Brain pericyte (primary cell): ENCODE measurements at regions not wholly inside any gene's neighbourhood (a gene's known extent, or its start where the extent isn't known, plus 50 kb on each side); places are given as distances from the start of the nearest gene placed in this dataset.

Experiments
- DNase-seq: peaks from one replicate; pipeline ENCODE4 v3.0.0-alpha.2; 2012; ENCODE audit warnings: low read depth, low spot score

GRCh38 chr2:575030-575726 lies 102.0 kb downstream of the TMEM18 start:
- no peak for DNase-seq

- no peak for DNase-seq
Measured at GRCh38 chr2:573805-574392, 103.3 kb downstream of the TMEM18 start.

DNA sequence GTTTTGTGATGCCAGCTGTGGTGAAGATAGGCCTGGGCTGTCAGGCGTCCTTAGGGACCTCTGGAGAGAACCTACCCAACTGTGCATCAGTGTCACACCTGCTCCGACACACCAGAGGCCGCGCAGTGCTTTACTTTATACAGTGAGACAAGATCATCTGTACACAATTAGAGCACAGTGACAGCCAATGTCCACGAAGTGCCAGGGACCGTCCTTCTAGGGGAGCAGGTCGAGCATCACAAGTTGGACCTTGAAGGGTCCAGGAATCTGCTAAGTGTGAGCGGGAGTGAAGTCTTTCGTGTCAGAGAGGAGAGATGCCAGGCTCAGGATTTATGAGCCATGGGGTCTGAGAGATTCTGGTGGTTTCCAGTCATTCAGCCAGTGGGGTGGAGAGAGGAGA lies 104.2 kb downstream of the TMEM18 start:
- DNase-seq: no peak

DNA sequence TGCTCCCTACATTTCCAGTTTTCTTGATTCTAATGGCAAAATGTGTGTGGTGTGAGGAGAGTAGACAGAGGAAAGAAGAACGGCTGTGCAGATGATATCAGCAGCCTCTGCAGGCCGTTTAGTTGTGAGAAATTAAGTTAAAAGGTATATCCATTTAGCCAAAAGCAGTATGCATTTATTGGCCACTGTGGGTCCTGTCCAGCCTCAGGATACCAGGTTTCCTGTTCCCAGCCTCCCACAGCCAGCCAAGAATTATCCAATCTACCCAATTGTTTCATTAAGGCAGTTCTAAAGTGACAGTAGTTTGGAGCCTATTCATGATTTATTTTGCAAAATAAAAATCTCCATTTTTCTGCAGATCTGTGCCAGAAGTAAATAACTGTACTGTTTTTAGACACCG lies 107.5 kb downstream of the TMEM18 start:
- no peak for DNase-seq

DNA sequence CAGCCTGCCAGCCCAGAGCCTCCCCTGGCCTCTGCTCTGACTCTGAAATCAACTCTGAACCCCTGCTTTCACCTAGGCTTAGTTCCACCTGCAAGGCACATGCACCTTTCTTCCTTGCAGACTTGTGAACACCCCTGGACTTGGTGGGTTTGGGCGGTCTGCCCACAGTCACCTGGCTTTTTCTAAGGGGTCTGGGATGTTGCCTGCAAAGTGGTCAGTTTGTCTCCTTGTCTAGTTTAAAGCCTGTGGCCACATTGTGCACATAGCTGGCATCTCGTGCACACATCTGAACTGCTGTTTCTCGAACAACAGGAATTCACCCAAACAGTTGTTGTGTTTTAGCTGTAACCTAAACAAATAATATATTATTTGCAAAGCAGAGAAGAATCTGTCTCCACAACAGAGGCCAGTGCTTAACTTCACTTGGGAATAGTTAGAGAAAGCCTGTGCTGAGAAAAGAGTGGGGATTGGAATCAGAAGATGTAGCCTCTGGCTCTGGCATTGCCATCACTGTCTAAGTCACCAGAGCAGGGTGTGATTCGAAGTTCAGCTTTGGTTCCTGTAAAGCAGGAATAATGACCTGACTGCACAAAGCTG lies 108.5 kb downstream of the TMEM18 start:
- no peak for DNase-seq

DNA sequence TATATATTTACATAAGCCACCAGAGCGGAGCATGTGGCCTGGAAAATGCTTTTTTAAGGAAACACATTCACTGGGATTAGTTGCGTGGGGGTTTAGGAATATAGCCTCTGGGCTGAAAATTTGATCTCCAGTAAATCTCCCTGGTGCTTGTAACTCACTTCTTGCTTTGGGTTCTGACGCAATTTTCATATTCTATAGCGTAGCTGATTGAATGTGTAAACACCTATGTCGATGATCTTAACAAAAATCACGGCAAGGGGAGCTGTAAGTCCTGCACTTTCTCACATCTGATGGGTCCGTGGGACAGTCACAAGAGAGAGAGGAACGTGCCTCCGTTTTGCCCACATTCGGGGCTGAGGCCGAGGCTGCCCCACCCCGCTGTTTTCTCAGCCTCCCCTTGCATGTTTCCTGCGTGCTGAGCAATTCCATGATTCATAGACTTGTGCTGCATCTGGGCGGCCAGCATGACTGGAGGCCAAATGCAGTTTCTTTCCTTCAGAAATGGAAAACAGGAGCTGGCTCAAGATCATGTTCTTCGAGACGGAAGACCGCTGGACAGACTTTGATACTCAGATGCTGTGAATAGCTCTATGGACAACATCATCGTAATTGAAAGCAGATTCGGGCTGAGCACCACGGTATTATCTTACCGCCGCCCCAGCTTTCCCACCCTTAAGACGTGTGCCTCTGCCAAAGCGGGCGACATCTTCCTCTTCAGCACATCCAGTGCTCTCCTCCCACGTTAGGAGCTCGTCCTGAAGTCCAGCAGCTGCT lies 109.2 kb downstream of the TMEM18 start:
- DNase-seq: peak; percentile 24

DNA sequence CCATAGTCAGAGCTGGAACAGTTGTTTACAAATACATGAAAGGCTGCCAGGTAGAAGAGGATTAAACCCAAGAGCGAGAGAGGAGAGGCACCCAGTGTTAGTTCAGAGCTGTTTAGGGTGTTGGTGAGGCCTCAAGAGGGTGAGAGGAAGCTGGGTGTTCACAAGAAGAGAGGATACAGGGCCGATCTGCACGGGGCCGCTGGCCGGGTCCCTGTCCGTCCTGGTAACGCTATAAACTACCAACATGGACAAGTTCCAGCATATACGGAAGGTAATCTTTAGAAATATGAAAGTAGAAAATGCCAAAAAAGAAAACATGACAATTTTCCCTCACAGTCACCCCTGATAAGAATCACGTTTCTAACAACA lies 109.7 kb downstream of the TMEM18 start:
- no peak for DNase-seq

DNA sequence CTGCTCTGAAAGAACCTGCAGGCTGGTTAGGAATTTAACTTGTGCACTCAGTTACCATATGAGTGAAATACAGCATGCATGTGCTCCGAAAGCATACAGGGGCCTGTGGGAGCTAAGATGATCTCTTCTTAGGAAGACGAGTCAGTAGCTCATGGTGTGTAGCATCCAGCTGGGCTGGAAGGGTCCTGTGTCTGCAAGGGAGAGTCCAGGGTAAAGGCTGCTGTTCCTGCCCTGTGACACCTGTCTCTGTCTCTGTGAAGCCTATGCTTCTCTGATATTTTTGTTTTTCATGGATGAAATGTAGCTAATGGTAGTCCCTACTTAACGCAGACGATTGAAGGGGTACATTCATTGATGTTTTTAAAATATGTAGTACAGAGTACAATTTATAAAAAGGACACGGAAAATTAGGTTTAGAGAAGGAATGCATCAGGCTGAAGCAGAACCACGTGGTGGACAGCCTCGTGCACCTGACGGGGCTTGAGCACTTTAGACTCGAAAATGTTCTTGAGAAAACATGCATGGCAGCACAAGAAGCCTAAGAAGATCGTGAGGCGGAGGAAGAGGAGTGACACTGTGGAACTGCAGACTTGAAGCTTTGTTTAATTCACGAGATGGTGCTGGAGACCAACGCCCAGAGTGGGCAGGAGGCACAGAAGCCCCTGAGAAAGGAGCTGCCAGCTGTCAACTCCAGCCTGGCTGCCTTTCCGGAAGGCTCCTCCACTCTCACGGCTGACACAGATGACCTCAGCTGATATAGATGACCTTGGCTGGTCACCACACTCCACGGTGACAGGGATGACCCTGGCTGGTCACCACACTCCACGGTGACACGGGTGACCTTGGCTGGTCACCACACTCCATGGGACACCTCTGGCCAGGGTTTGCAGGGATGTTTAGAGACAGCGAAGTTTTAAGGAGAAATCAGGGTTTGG lies 110.6 kb downstream of the TMEM18 start:
- DNase-seq: no peak

GRCh38 chr2:564471-565181 lies 112.6 kb downstream of the TMEM18 start:
- no peak for DNase-seq

- DNase-seq: no peak
Measured at GRCh38 chr2:563512-563911, 113.7 kb downstream of the TMEM18 start.

DNA sequence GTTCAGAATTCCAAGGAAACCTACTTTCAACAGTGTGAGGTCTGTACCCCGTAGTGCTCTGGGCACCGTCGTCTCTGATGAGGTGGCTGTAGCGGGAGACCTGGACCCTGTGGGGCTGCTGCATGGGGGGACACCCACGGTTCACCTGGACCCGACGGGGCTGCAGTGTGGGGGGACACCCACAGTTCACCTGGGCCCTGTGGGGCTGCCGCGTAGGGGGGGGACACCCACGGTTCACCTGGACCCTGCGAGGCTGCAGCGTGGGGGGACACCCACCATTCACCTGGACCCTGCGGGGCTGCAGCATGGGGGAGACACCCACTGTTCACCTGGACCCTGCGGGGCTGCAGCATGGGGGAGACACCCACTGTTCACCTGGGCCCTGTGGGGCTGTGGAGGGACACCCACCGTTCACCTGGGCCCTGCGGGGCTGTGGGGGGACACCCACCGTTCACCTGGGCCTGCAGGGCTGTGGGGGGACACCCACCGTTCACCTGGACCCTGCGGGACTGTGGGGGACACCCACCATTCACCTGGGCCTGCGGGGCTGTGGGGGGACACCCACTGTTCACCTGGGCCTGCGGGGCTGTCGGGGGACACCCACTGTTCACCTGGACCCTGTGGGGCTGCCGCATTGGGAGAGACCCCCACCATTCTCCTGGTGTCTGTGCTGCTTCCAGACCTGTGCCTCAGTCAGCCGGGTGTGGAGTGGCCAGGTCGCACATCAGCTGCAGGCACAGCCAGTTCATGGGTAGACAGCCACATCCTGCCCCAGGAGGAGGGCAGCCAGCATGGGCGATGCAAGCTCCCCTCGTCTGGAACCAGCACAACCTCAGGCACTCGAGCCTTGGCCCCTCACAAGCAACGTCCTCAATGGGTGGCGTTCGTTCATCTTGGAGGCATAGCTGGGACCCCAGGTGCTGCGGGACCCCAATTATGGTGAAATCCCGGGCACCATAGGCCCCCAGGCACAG lies 114.5 kb downstream of the TMEM18 start:
- no peak for DNase-seq

DNA sequence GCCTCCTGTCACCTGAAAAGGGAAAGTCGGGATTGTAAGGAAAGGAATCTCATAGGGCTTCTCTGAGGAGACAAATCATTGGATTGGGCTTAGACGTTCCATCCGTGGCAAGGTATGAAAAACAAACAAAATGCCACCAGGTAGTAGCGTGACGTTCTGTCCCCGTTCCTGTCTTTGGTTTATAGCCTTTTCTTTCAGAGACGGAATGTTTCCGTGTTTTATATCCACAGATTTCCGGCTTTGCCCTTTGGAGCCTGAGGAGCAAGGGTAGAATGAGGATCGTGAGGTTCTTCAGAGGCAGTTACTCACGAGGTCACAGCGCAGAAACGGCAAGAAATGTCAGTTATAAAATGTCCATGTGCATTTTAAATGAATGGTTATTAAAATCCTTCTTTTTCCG lies 118.3 kb downstream of the TMEM18 start:
- DNase-seq: no peak

DNA sequence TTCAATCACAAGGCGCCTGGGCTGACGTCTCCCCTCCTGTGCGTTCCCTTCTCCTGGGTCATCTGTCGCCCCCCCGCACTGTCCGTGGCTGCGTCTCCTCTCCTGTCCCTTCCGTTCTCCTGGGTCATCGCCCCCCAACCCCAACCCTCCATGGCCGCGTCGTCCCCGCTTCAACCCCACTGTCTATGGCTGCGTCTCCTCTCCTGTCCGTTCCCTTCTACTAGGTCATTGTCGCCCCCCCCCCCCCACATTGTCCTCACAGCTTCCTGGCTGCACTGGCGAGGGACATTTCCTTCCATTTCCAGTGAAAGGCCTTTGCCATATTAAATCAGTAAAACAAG lies 118.9 kb downstream of the TMEM18 start:
- DNase-seq: no peak

- DNase-seq: no peak
Measured at GRCh38 chr2:557635-558301, 119.4 kb downstream of the TMEM18 start.

- no peak for DNase-seq
Measured at GRCh38 chr2:556485-556884, 120.7 kb downstream of the TMEM18 start.

DNA sequence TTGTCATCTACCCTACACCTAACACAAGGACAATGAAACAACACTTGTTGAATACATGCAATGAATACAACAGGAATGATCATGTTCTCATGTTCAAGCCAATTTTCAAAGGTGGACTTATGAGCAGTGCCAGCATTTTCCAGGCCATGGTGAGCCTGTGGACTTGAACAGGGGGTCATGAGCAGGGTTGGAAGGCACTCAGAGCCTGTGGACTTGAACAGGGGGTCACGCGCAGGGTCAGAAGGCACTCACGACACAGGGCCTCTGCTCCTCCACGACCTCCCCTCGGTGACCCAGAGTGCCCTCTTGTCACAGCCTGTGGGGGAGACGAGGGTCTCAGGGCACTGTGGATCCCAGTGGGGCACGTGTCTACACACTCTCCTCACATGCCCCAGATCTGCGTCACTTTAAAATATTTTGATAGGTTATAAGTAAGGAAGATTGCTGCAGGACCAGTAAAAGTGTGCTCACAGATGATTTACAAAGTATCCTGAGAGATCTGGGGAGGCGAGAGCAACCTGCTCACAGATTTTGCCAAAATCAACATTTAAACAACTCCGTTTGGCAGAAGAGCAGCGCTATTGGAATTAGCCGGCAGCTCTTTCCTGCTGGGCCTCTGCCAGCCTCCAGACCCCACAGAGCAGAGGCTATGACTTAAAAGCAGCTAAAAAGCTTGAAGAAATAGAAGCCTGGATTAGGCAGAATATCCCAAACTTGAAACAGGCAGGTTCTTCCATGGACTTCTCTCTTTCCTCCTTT lies 121.9 kb downstream of the TMEM18 start:
- DNase-seq: no peak

DNA sequence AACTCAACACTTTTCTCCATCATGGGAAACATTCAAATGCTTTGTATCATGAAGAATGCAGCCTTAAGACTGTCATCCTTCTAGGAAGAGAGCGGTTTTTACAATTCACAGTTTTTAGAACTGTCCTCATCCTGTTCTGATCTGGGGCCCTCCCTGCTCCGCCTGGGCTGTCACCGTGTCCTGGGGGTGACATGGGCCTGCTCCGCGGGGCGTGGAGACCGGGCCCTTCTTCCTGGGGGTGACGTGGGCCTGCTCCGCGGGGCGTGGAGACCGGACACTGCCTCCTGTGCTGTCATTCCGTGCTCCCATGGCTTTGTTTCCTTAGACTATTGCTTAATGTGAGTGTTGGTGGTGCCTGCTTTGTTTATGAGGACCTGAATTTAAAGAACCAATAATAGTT lies 122.8 kb downstream of the TMEM18 start:
- DNase-seq: no peak

DNA sequence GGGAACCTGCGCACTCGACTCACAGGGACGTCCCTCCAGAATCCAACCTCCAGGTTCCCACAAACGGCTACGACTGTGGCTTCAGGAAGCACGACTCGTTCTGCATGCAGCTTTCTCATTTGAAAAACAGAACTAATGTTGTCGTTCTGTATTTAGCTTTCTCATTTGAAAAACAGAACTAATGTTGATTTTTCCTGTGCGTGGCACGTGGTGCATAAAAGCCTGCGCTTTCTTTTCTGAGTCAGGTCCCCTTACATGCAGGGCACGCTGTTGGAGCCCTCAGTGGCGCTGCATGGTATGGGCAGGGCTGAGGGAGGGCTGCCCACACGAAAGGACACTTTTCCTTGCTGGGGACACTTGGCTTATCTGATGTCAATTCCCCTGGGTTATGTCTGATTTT lies 124.3 kb downstream of the TMEM18 start:
- no peak for DNase-seq

DNA sequence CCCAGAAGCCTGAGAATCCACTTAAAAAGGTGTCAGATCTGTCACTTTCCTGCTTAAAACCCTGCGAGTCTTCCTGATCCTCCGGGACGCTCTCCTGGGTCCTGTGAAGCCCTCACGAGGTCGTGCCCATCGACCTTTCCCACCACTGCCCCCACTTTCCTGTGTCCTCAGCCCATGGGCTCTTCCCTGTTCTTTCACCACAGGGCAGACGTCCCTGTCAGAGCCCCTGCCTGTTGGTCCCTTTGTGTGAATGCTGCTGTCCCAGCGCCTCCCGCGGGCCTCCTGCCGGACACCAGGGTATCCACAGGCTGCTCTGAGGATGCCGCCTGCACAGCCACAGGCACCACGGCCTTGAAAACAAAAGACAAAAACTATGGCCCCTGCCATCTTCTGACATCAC lies 125.6 kb downstream of the TMEM18 start:
- DNase-seq: no peak
